ENCODE measurements at regions not wholly inside any gene's neighbourhood (a gene's known extent, or its start where the extent isn't known, plus 50 kb on each side); places are given as distances from the start of the nearest gene placed in this dataset.
"Not testable (repeated sequence)": the region's sequence is repeated elsewhere in the genome, so short reads cannot be mapped to it uniquely, and the experiment has no call there.

GRCh38 chr12:114547636-114548035 is 136.3 kb downstream of the TBX3 start:
- no peak for DNase-seq (ENCODE audit: low read depth)
- no peak for TF ChIP-seq CTCF (conservative IDR thresholded peaks at IDR 0.05; ENCODE audit: low read depth, low read length)
- H3K4me3 ChIP-seq (ENCODE audit: low read length), result no peak overlapping the region

GRCh38 chr12:114530417-114530816 is 124.5 kb upstream of the TBX5 start:
- no peak overlapping the region for H3K4me3 ChIP-seq (ENCODE audit: low read length)
- no peak for TF ChIP-seq CTCF (conservative IDR thresholded peaks at IDR 0.05; ENCODE audit: low read depth, low read length)
- no peak for DNase-seq (ENCODE audit: low read depth)

GRCh38 chr12:114529966-114530365 is 124.0 kb upstream of the TBX5 start:
- H3K4me3 ChIP-seq (ENCODE audit: low read length), result no peak overlapping the region
- TF ChIP-seq CTCF (conservative IDR thresholded peaks at IDR 0.05; ENCODE audit: low read depth, low read length), result no peak

GRCh38 chr12:114528766-114529165 is 122.8 kb upstream of the TBX5 start:
- H3K4me3 ChIP-seq (ENCODE audit: low read length), result no peak overlapping the region
- no peak for TF ChIP-seq CTCF (conservative IDR thresholded peaks at IDR 0.05; ENCODE audit: low read depth, low read length)
- no peak for DNase-seq (ENCODE audit: low read depth)

More at GRCh38 chr12:114529966-114530365, 124.0 kb upstream of the TBX5 start:
- no peak for DNase-seq (ENCODE audit: low read depth)

- H3K4me3 ChIP-seq (ENCODE audit: low read length); DNase-seq (ENCODE audit: low read depth): not testable (repeated sequence)
These were observed 115.2 kb upstream of the TBX5 start for GRCh38 chr12:114521160-114521559.

GRCh38 chr12:114512351-114512750 is 106.4 kb upstream of the TBX5 start:
- DNase-seq (ENCODE audit: low read depth), result no peak
- H3K4me3 ChIP-seq (ENCODE audit: low read length), result no peak overlapping the region
- no peak for TF ChIP-seq CTCF (conservative IDR thresholded peaks at IDR 0.05; ENCODE audit: low read depth, low read length)

GRCh38 chr12:114508529-114509129 is 102.7 kb upstream of the TBX5 start:
- peak; percentile 62 for TF ChIP-seq CTCF (conservative IDR thresholded peaks at IDR 0.05; ENCODE audit: low read depth, low read length)
- no peak overlapping the region for H3K4me3 ChIP-seq (ENCODE audit: low read length)
- peak; percentile 4 for DNase-seq (ENCODE audit: low read depth)
